ENCODE measurements at regions not wholly inside any gene's neighbourhood (a gene's known extent, or its start where the extent isn't known, plus 50 kb on each side); places are given as distances from the start of the nearest gene placed in this dataset.

- DNase-seq (ENCODE audit: low read depth in 1 of 2, low spot score in 1 of 2), result no peak
- no peaks in the 10 kb centered on the region for H3K9me3 ChIP-seq (ENCODE audit: low read depth)
- no peak overlapping the region for H3K4me3 ChIP-seq
- H3K4me1 ChIP-seq (ENCODE audit: low read depth), result peaks cover 20% of the 10 kb centered on the region
- H3K27ac ChIP-seq, result no peak overlapping the region
- H3K36me3 ChIP-seq, result no peaks in the 10 kb centered on the region
- no peaks in the 10 kb centered on the region for H3K27me3 ChIP-seq
- TF ChIP-seq CTCF (IDR thresholded peaks at IDR 0.05; ENCODE audit: low read depth, low read length), result no peak
Measured at GRCh38 chr2:220646424-220646823, 925.7 kb downstream of the EPHA4 start.

GRCh38 chr2:220648628-220649027 lies 923.5 kb downstream of the EPHA4 start:
- no peaks in the 10 kb centered on the region for H3K9me3 ChIP-seq (ENCODE audit: low read depth)
- no peaks in the 10 kb centered on the region for H3K36me3 ChIP-seq
- no peaks in the 10 kb centered on the region for H3K27me3 ChIP-seq
- DNase-seq (ENCODE audit: low read depth in 1 of 2, low spot score in 1 of 2), result no peak
- no peak overlapping the region for H3K4me3 ChIP-seq
- H3K27ac ChIP-seq, result no peak overlapping the region
- no peak for TF ChIP-seq CTCF (IDR thresholded peaks at IDR 0.05; ENCODE audit: low read depth, low read length)
- peaks cover 20% of the 10 kb centered on the region for H3K4me1 ChIP-seq (ENCODE audit: low read depth)

- no peak overlapping the region for H3K27ac ChIP-seq
- no peaks in the 10 kb centered on the region for H3K27me3 ChIP-seq
- H3K4me1 ChIP-seq (ENCODE audit: low read depth), result peaks cover 22% of the 10 kb centered on the region
- no peak overlapping the region for H3K4me3 ChIP-seq
- no peak for DNase-seq (ENCODE audit: low read depth in 1 of 2, low spot score in 1 of 2)
- H3K36me3 ChIP-seq, result no peaks in the 10 kb centered on the region
- no peak for TF ChIP-seq CTCF (IDR thresholded peaks at IDR 0.05; ENCODE audit: low read depth, low read length)
- H3K9me3 ChIP-seq (ENCODE audit: low read depth), result no peaks in the 10 kb centered on the region
Measured at GRCh38 chr2:220653776-220654175, 918.3 kb downstream of the EPHA4 start.

GRCh38 chr2:220654322-220654721 lies 917.8 kb downstream of the EPHA4 start:
- Histone ChIP-seq H3K4me3 (no peak overlapping the region), H3K9me3 (ENCODE audit: low read depth) (no peaks in the 10 kb centered on the region)
- no peak for TF ChIP-seq CTCF (IDR thresholded peaks at IDR 0.05; ENCODE audit: low read depth, low read length)

GRCh38 chr2:220660277-220661145 lies 911.6 kb downstream of the EPHA4 start:
- TF ChIP-seq CTCF (IDR thresholded peaks at IDR 0.05; ENCODE audit: low read depth, low read length), result no peak
- H3K27ac ChIP-seq, result no peak overlapping the region
- H3K4me3 ChIP-seq, result no peak overlapping the region
- no peaks in the 10 kb centered on the region for H3K36me3 ChIP-seq
- no peaks in the 10 kb centered on the region for H3K4me1 ChIP-seq (ENCODE audit: low read depth)
- no peak for DNase-seq (ENCODE audit: low read depth in 1 of 2, low spot score in 1 of 2)
- no peaks in the 10 kb centered on the region for H3K27me3 ChIP-seq
- H3K9me3 ChIP-seq (ENCODE audit: low read depth), result no peaks in the 10 kb centered on the region

More at GRCh38 chr2:220654322-220654721, 917.8 kb downstream of the EPHA4 start:
- peaks cover 22% of the 10 kb centered on the region for H3K4me1 ChIP-seq (ENCODE audit: low read depth)
- no peaks in the 10 kb centered on the region for H3K36me3 ChIP-seq
- DNase-seq (ENCODE audit: low read depth in 1 of 2, low spot score in 1 of 2), result no peak
- H3K27me3 ChIP-seq, result no peaks in the 10 kb centered on the region
- no peak overlapping the region for H3K27ac ChIP-seq

Measured in cardiac muscle cell (in vitro differentiated cells and primary cell).